ENCODE measurements at regions not wholly inside any gene's neighbourhood (a gene's known extent, or its start where the extent isn't known, plus 50 kb on each side); places are given as distances from the start of the nearest gene placed in this dataset.

GRCh38 chr10:2972216-2972615 is 95.1 kb upstream of the PFKP start:
- TF ChIP-seq CTCF (IDR thresholded peaks at IDR 0.05; ENCODE audit: low read depth, low read length, missing input control) = no peak
- no peak for TF ChIP-seq MAX (IDR thresholded peaks at IDR 0.05)
- no peak for TF ChIP-seq RAD21 (IDR thresholded peaks at IDR 0.05)
- TF ChIP-seq EGR1 (IDR thresholded peaks at IDR 0.05; ENCODE audit: low read depth in 2 of 2) = no peak
- TF ChIP-seq YY1 (IDR thresholded peaks at IDR 0.05) = no peak
- no peak for TF ChIP-seq ATF3 (IDR thresholded peaks at IDR 0.05)
- TF ChIP-seq TAF1 (conservative IDR thresholded peaks at IDR 0.05) = no peak
